ENCODE measurements at regions not wholly inside any gene's neighbourhood (a gene's known extent, or its start where the extent isn't known, plus 50 kb on each side); places are given as distances from the start of the nearest gene placed in this dataset.

DNA sequence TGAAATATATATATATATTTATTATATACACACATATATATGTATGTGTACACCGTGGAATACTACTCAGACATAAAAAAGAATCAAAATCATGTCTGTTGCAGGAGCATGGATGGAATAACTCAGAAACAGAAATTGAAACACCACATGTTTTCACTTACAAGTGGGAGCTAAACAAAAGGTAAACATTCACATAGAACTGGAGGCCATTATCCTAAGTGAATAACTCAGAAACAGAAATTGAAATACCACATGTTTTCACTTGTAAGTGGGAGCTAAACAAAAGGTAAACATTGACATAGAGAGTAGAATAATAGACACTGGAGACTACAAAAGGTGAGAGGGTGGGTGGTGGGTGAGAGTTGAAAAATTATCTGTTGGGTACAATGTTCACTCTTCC, 171.5 kb upstream of the GOLIM4 start:
- TF ChIP-seq EZH2 (IDR thresholded peaks at IDR 0.05; ENCODE audit: borderline replicate concordance, insufficient read depth, low read length, poor library complexity, severe bottlenecking) (no peak), RAD21 (conservative IDR thresholded peaks at IDR 0.05) (no peak), CTCF (IDR thresholded peaks at IDR 0.05; ENCODE audit: poor library complexity, severe bottlenecking) (no peak), TAF1 (IDR thresholded peaks at IDR 0.05; ENCODE audit: low read depth) (no peak), POLR2AphosphoS5 (IDR thresholded peaks at IDR 0.05) (no peak)
